ENCODE measurements at regions not wholly inside any gene's neighbourhood (a gene's known extent, or its start where the extent isn't known, plus 50 kb on each side); places are given as distances from the start of the nearest gene placed in this dataset.

DNA sequence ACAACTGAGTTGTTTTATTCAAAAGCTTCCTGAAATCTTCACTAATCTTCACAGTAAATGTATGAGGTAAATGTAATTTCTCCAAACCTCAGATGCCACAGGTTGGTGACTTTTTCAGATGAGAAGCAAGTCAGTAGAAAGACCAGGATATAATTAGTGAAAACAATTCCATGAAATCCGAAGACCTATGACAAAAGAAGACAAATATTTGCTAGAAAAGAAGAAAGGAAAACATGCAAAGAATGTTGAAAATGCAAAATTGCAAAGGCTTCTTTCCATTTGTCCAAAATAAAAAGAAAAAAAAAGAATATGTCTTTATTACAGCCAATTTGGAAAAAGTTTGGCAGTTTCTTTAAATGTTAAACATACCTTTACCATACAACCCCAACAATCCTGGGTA lies 88.3 kb upstream of the MYRIP start:
- TF ChIP-seq POLR2AphosphoS5 (IDR thresholded peaks at IDR 0.05; ENCODE audit: low read depth, low read length) (no peak), POLR2A (IDR thresholded peaks at IDR 0.05; ENCODE audit: low read depth, low read length) (no peak), TAF1 (IDR thresholded peaks at IDR 0.05; ENCODE audit: low read depth, low read length) (no peak)

Measured in GM12891 (cell line).